Frontal cortex (tissue), 3 donors: ENCODE measurements at regions not wholly inside any gene's neighbourhood (a gene's known extent, or its start where the extent isn't known, plus 50 kb on each side); places are given as distances from the start of the nearest gene placed in this dataset.

Source experiments
- DNase-seq, 2 donors: peaks; one replicate each; pipeline ENCODE4 v3.0.0; 2012; ENCODE audit warnings: low spot score in 2 of 2
- FAIRE-seq: peaks from 2 replicates; lab custom pipeline; 2012; peaks lifted over from hg19 to GRCh38; lab: Jason Lieb, UNC
- donor health status: control.
- donor health status: control.
- donor health status: control.

- FAIRE-seq: no peak
- DNase-seq: no peak
Observed at GRCh38 chr7:41536873-41537665, 165.8 kb downstream of the INHBA start.

GRCh38 chr7:41536122-41536872 lies 166.6 kb downstream of the INHBA start:
- DNase-seq: no peak
- FAIRE-seq: no peak

GRCh38 chr7:41529831-41530230 lies 173.1 kb downstream of the INHBA start:
- DNase-seq (no peak), FAIRE-seq (no peak)

- FAIRE-seq (no peak), DNase-seq (no peak)
Observed at GRCh38 chr7:41524876-41525275, 178.0 kb downstream of the INHBA start.

GRCh38 chr7:41520445-41520844 lies 182.4 kb downstream of the INHBA start:
- FAIRE-seq (no peak), DNase-seq (no peak)

GRCh38 chr7:41517771-41518170 lies 185.1 kb downstream of the INHBA start:
- FAIRE-seq (no peak), DNase-seq (no peak)

- no peak for DNase-seq
- FAIRE-seq: no peak
Observed at GRCh38 chr7:41508755-41509154, 194.1 kb downstream of the INHBA start.

- no peak for FAIRE-seq
- no peak for DNase-seq
Observed at GRCh38 chr7:41507686-41508268, 195.1 kb downstream of the INHBA start.

GRCh38 chr7:41504214-41504980 lies 198.5 kb downstream of the INHBA start:
- no peak for DNase-seq
- no peak for FAIRE-seq

- FAIRE-seq (no peak), DNase-seq (no peak)
Observed at GRCh38 chr7:41503438-41503837, 199.5 kb downstream of the INHBA start.

GRCh38 chr7:41501466-41501865 lies 201.4 kb downstream of the INHBA start:
- DNase-seq: no peak
- no peak for FAIRE-seq

- FAIRE-seq (no peak), DNase-seq (no peak)
Observed at GRCh38 chr7:41501006-41501405, 201.9 kb downstream of the INHBA start.

GRCh38 chr7:41492603-41493002 lies 210.3 kb downstream of the INHBA start:
- DNase-seq: no peak
- FAIRE-seq: no peak

GRCh38 chr7:41491883-41492471 lies 210.9 kb downstream of the INHBA start:
- FAIRE-seq (no peak), DNase-seq (no peak)

GRCh38 chr7:41491308-41491707 lies 211.6 kb downstream of the INHBA start:
- no peak for FAIRE-seq

GRCh38 chr7:41489885-41490284 lies 213.0 kb downstream of the INHBA start:
- FAIRE-seq (no peak), DNase-seq (no peak)

More at GRCh38 chr7:41491308-41491707, 211.6 kb downstream of the INHBA start:
- no peak for DNase-seq

- FAIRE-seq (no peak), DNase-seq (no peak)
Observed at GRCh38 chr7:41487229-41487940, 215.5 kb downstream of the INHBA start.

GRCh38 chr7:41481353-41481752 lies 221.5 kb downstream of the INHBA start:
- no peak for DNase-seq
- FAIRE-seq: no peak

GRCh38 chr7:41478187-41478586 lies 224.7 kb downstream of the INHBA start:
- DNase-seq (no peak), FAIRE-seq (no peak)
